HG03175 (cell line): ENCODE measurements at regions not wholly inside any gene's neighbourhood (a gene's known extent, or its start where the extent isn't known, plus 50 kb on each side); places are given as distances from the start of the nearest gene placed in this dataset.

Source experiments
- ATAC-seq: cut with Tn5 transposase; IDR thresholded peaks from one replicate; pipeline ENCODE4 v1.9.1; 2021; ENCODE audit warnings: mild to moderate bottlenecking, moderate library complexity; ENCODE audit not compliant: unreplicated experiment

GRCh38 chr5:167603135-167603534 lies 688.3 kb upstream of the WWC1 start:
- ATAC-seq, result no peak

GRCh38 chr5:167608390-167609272 lies 682.8 kb upstream of the WWC1 start:
- ATAC-seq, result no peak

- ATAC-seq, result no peak
These were observed 677.0 kb upstream of the WWC1 start for GRCh38 chr5:167614294-167615021.

- no peak for ATAC-seq
These were observed 675.2 kb upstream of the WWC1 start for GRCh38 chr5:167616043-167616890.

- no peak for ATAC-seq
These were observed 668.1 kb upstream of the WWC1 start for GRCh38 chr5:167623354-167623753.

GRCh38 chr5:167624053-167624452 lies 667.4 kb upstream of the WWC1 start:
- ATAC-seq, result no peak

- no peak for ATAC-seq
These were observed 664.9 kb upstream of the WWC1 start for GRCh38 chr5:167626341-167627123.

GRCh38 chr5:167629634-167630033 lies 661.8 kb upstream of the WWC1 start:
- no peak for ATAC-seq

- ATAC-seq, result no peak
These were observed 660.3 kb upstream of the WWC1 start for GRCh38 chr5:167631191-167631590.

GRCh38 chr5:167633114-167633513 lies 658.3 kb upstream of the WWC1 start:
- ATAC-seq, result no peak

GRCh38 chr5:167633931-167634341 lies 657.5 kb upstream of the WWC1 start:
- ATAC-seq, result no peak

- no peak for ATAC-seq
These were observed 657.0 kb upstream of the WWC1 start for GRCh38 chr5:167634432-167634831.

- ATAC-seq, result no peak
These were observed 652.6 kb upstream of the WWC1 start for GRCh38 chr5:167638816-167639215.

GRCh38 chr5:167639273-167639672 lies 652.2 kb upstream of the WWC1 start:
- ATAC-seq, result no peak

- ATAC-seq, result no peak
These were observed 651.7 kb upstream of the WWC1 start for GRCh38 chr5:167639766-167640165.

- no peak for ATAC-seq
These were observed 649.3 kb upstream of the WWC1 start for GRCh38 chr5:167642181-167642580.

- no peak for ATAC-seq
These were observed 648.5 kb upstream of the WWC1 start for GRCh38 chr5:167642779-167643517.

GRCh38 chr5:167643631-167644280 lies 647.7 kb upstream of the WWC1 start:
- no peak for ATAC-seq

- no peak for ATAC-seq
These were observed 646.8 kb upstream of the WWC1 start for GRCh38 chr5:167644619-167645018.
